Activated T-cell treated with anti-CD3 and anti-CD28 coated beads, Interleukin-2, amount 50 U/mL, for 4 hours (primary cell): ENCODE measurements at regions not wholly inside any gene's neighbourhood (a gene's known extent, or its start where the extent isn't known, plus 50 kb on each side); places are given as distances from the start of the nearest gene placed in this dataset.

ENCODE experiments used
- ATAC-seq, 2 donors: fragments of 200-7000 bp; cut with Tn5 transposase; one replicate each; pipeline ENCODE4 v1.10.0; 2021
- DNase-seq: peaks from one replicate; pipeline ENCODE4 v3.0.0-alpha.2; 2020
- H3K27me3 Mint-ChIP-seq: one replicate; pipeline ENCODE4 v1.8.0; 2021; ENCODE audit warnings: low read depth, mixed read lengths
- H3K36me3 Mint-ChIP-seq: one replicate; pipeline ENCODE4 v1.8.0; 2022; ENCODE audit warnings: mixed read lengths; ENCODE audit not compliant: insufficient read depth
- H3K4me1 Mint-ChIP-seq: one replicate; pipeline ENCODE4 v1.8.0; 2021; ENCODE audit warnings: low read depth, mixed read lengths
- H3K4me3 Mint-ChIP-seq: one replicate; pipeline ENCODE4 v1.8.0; 2021; ENCODE audit warnings: mild to moderate bottlenecking, moderate library complexity, mixed read lengths
- H3K9me3 Mint-ChIP-seq: one replicate; pipeline ENCODE4 v1.8.0; 2021; ENCODE audit warnings: mixed read lengths

GRCh38 chr16:63925221-63925620 is 1196.6 kb downstream of the CDH11 start:
- Mint-ChIP-seq H3K4me3 (no peak overlapping the region), H3K27me3 (no peaks in the 10 kb centered on the region), H3K36me3 (no peaks in the 10 kb centered on the region), H3K9me3 (peaks cover 15% of the 10 kb centered on the region), H3K4me1 (no peaks in the 10 kb centered on the region)
- DNase-seq (no peak), ATAC-seq (no peak)

- Mint-ChIP-seq H3K36me3 (no peaks in the 10 kb centered on the region), H3K4me1 (no peaks in the 10 kb centered on the region), H3K27me3 (no peaks in the 10 kb centered on the region), H3K9me3 (peaks cover 26% of the 10 kb centered on the region), H3K4me3 (no peak overlapping the region)
- ATAC-seq = no peak
- no peak for DNase-seq
Observed at GRCh38 chr16:63922560-63922959, 1199.3 kb downstream of the CDH11 start.

- peaks cover 32% of the 10 kb centered on the region for H3K9me3 Mint-ChIP-seq
Observed at GRCh38 chr16:63921737-63922295, 1200.0 kb downstream of the CDH11 start.

GRCh38 chr16:63913290-63913689 is 1208.6 kb downstream of the CDH11 start:
- ATAC-seq (no peak), DNase-seq (no peak)
- H3K9me3 Mint-ChIP-seq = peaks cover 38% of the 10 kb centered on the region
- H3K36me3 Mint-ChIP-seq = no peaks in the 10 kb centered on the region
- no peak overlapping the region for H3K4me3 Mint-ChIP-seq
- no peaks in the 10 kb centered on the region for H3K4me1 Mint-ChIP-seq
- H3K27me3 Mint-ChIP-seq = no peaks in the 10 kb centered on the region

More at GRCh38 chr16:63921737-63922295, 1200.0 kb downstream of the CDH11 start:
- ATAC-seq (no peak), DNase-seq (no peak)
- no peaks in the 10 kb centered on the region for H3K27me3 Mint-ChIP-seq
- H3K4me1 Mint-ChIP-seq = no peaks in the 10 kb centered on the region
- H3K36me3 Mint-ChIP-seq = no peaks in the 10 kb centered on the region
- H3K4me3 Mint-ChIP-seq = no peak overlapping the region

GRCh38 chr16:63907251-63907650 is 1214.6 kb downstream of the CDH11 start:
- H3K27me3 Mint-ChIP-seq = no peaks in the 10 kb centered on the region
- H3K9me3 Mint-ChIP-seq = peaks cover 45% of the 10 kb centered on the region
- no peak for DNase-seq
- no peak overlapping the region for H3K4me3 Mint-ChIP-seq
- no peaks in the 10 kb centered on the region for H3K36me3 Mint-ChIP-seq
- no peaks in the 10 kb centered on the region for H3K4me1 Mint-ChIP-seq
- ATAC-seq = no peak

GRCh38 chr16:63904930-63905329 is 1216.9 kb downstream of the CDH11 start:
- no peak overlapping the region for H3K4me3 Mint-ChIP-seq
- H3K4me1 Mint-ChIP-seq = no peaks in the 10 kb centered on the region
- H3K36me3 Mint-ChIP-seq = no peaks in the 10 kb centered on the region
- DNase-seq (no peak), ATAC-seq (no peak)
- no peaks in the 10 kb centered on the region for H3K27me3 Mint-ChIP-seq
- H3K9me3 Mint-ChIP-seq = peaks cover 38% of the 10 kb centered on the region

GRCh38 chr16:63904182-63904581 is 1217.7 kb downstream of the CDH11 start:
- Mint-ChIP-seq H3K4me3 (no peak overlapping the region), H3K4me1 (no peaks in the 10 kb centered on the region), H3K9me3 (peaks cover 36% of the 10 kb centered on the region), H3K27me3 (no peaks in the 10 kb centered on the region), H3K36me3 (no peaks in the 10 kb centered on the region)
- DNase-seq (no peak), ATAC-seq (no peak)

- no peak for ATAC-seq
- no peaks in the 10 kb centered on the region for H3K36me3 Mint-ChIP-seq
- H3K4me3 Mint-ChIP-seq = no peak overlapping the region
- H3K27me3 Mint-ChIP-seq = no peaks in the 10 kb centered on the region
- peaks cover 8% of the 10 kb centered on the region for H3K9me3 Mint-ChIP-seq
- no peak for DNase-seq
- no peaks in the 10 kb centered on the region for H3K4me1 Mint-ChIP-seq
Observed at GRCh38 chr16:63896383-63897109, 1225.3 kb downstream of the CDH11 start.

- Mint-ChIP-seq H3K4me3 (no peak overlapping the region), H3K27me3 (no peaks in the 10 kb centered on the region), H3K9me3 (peaks cover 18% of the 10 kb centered on the region), H3K4me1 (no peaks in the 10 kb centered on the region), H3K36me3 (no peaks in the 10 kb centered on the region)
- ATAC-seq (no peak), DNase-seq (no peak)
Observed at GRCh38 chr16:63890723-63891122, 1231.1 kb downstream of the CDH11 start.

- Mint-ChIP-seq H3K9me3 (peaks cover 18% of the 10 kb centered on the region), H3K4me3 (no peak overlapping the region), H3K36me3 (no peaks in the 10 kb centered on the region), H3K4me1 (no peaks in the 10 kb centered on the region), H3K27me3 (no peaks in the 10 kb centered on the region)
- ATAC-seq (no peak), DNase-seq (no peak)
Observed at GRCh38 chr16:63890081-63890480, 1231.8 kb downstream of the CDH11 start.

- no peak overlapping the region for H3K4me3 Mint-ChIP-seq
- H3K9me3 Mint-ChIP-seq = peaks cover 32% of the 10 kb centered on the region
- DNase-seq (no peak), ATAC-seq (no peak)
- no peaks in the 10 kb centered on the region for H3K27me3 Mint-ChIP-seq
- no peaks in the 10 kb centered on the region for H3K4me1 Mint-ChIP-seq
- H3K36me3 Mint-ChIP-seq = no peaks in the 10 kb centered on the region
Observed at GRCh38 chr16:63883091-63883490, 1238.8 kb downstream of the CDH11 start.

GRCh38 chr16:63882576-63882975 is 1239.3 kb downstream of the CDH11 start:
- no peak overlapping the region for H3K4me3 Mint-ChIP-seq
- no peak for ATAC-seq

GRCh38 chr16:63880948-63881347 is 1240.9 kb downstream of the CDH11 start:
- Mint-ChIP-seq H3K4me1 (no peaks in the 10 kb centered on the region), H3K4me3 (no peak overlapping the region), H3K27me3 (no peaks in the 10 kb centered on the region), H3K9me3 (peaks cover 34% of the 10 kb centered on the region), H3K36me3 (no peaks in the 10 kb centered on the region)
- ATAC-seq (no peak), DNase-seq (no peak)

More at GRCh38 chr16:63882576-63882975, 1239.3 kb downstream of the CDH11 start:
- DNase-seq = no peak
- Mint-ChIP-seq H3K4me1 (no peaks in the 10 kb centered on the region), H3K27me3 (no peaks in the 10 kb centered on the region), H3K9me3 (peaks cover 32% of the 10 kb centered on the region), H3K36me3 (no peaks in the 10 kb centered on the region)

- no peak overlapping the region for H3K4me3 Mint-ChIP-seq
- H3K27me3 Mint-ChIP-seq = no peaks in the 10 kb centered on the region
- H3K4me1 Mint-ChIP-seq = no peaks in the 10 kb centered on the region
- DNase-seq (no peak), ATAC-seq (no peak)
- H3K9me3 Mint-ChIP-seq = peaks cover 22% of the 10 kb centered on the region
- no peaks in the 10 kb centered on the region for H3K36me3 Mint-ChIP-seq
Observed at GRCh38 chr16:63877401-63877800, 1244.5 kb downstream of the CDH11 start.

- H3K27me3 Mint-ChIP-seq = no peaks in the 10 kb centered on the region
- no peak for ATAC-seq
- H3K4me1 Mint-ChIP-seq = no peaks in the 10 kb centered on the region
- no peak for DNase-seq
- no peak overlapping the region for H3K4me3 Mint-ChIP-seq
- H3K36me3 Mint-ChIP-seq = no peaks in the 10 kb centered on the region
- H3K9me3 Mint-ChIP-seq = peaks cover 18% of the 10 kb centered on the region
Observed at GRCh38 chr16:63876103-63876502, 1245.8 kb downstream of the CDH11 start.
